Tibial artery (tissue), 4 donors: ENCODE measurements at regions not wholly inside any gene's neighbourhood (a gene's known extent, or its start where the extent isn't known, plus 50 kb on each side); places are given as distances from the start of the nearest gene placed in this dataset.

Source experiments
- DNase-seq, 2 donors: peaks; one replicate each; pipeline ENCODE4 v3.0.0-alpha.2; 2019
- H3K27ac ChIP-seq, 2 donors: fragments of 200-600 bp; sonication (generic) in 1 of 2; 1 replicate in 1 of 2; 2 replicates in 1 of 2; pipeline ENCODE4 v1.5.1; 2018 to 2019; ENCODE audit warnings: mild to moderate bottlenecking in 1 of 2
- H3K27me3 ChIP-seq, 2 donors: fragments of 200-600 bp; sonication (generic) in 1 of 2; one replicate each; pipeline versions ENCODE4 v1.5.1 to v1.6.0; 2016 to 2019
- H3K36me3 ChIP-seq, 3 donors: fragments of 200-600 bp; sonication (generic) in 2 of 3; one replicate each; pipeline ENCODE4 v1.5.1; 2016 to 2019; ENCODE audit warnings: mild to moderate bottlenecking in 2 of 3
- H3K4me1 ChIP-seq, 4 donors: fragments of 200-600 bp; sonication (generic) in 2 of 4; 1 replicate in 3 of 4; 2 replicates in 1 of 4; pipeline ENCODE4 v1.5.1; 2016 to 2019
- H3K4me3 ChIP-seq, 2 donors: fragments of 200-600 bp; sonication (generic) in 1 of 2; 1 replicate in 1 of 2; 2 replicates in 1 of 2; pipeline ENCODE4 v1.5.1; 2018 to 2019; ENCODE audit warnings: mild to moderate bottlenecking in 2 of 2
- H3K9me3 ChIP-seq, 3 donors: fragments of 200-600 bp; sonication (generic) in 1 of 3; one replicate each; pipeline ENCODE4 v1.5.1; 2016 to 2019
- intact Hi-C: fragments of 100-400 bp; cut with DNase I; formaldehyde crosslinking; loops from one replicate; pipeline ENCODE4 v1.15.0; 2023; ENCODE audit warnings: low total_unique reads
- TF ChIP-seq, protein P1 (sequence below), 2 experiments: fragments of 200-600 bp in 1 of 2; fragments of 450-650 bp in 1 of 2; IDR thresholded peaks; one replicate each; pipeline ENCODE4 v1.5.1; 2017 to 2019; ENCODE audit warnings: antibody characterized with exemption in 2 of 2, mild to moderate bottlenecking in 1 of 2, moderate library complexity in 1 of 2

- Histone ChIP-seq H3K4me1 (no peaks in the 10 kb centered on the region), H3K9me3 (no peaks in the 10 kb centered on the region)
- intact Hi-C loops, result no loop called here
Observed at GRCh38 chr13:90898811-90899210, 448.7 kb upstream of the MIR17HG start.

DNA sequence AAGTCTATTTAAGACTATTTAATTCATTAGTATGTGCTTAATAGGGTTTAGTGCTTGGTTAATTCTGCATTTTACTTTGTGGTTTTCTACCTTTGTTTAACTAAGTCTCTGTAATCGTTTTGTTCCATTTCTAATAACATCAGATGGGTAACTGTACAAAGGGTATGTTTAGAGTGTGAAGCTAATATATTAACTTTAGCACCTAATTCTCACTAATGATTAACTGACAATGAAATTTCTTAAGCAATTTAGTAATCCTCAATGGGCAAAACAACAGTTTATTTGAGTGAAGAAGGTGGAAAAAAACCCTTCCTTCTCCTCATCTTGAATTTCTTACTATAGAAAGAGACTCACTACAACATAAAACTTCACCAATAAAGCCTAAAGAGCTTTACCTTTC is 448.1 kb upstream of the MIR17HG start:
- TF ChIP-seq, protein P1, sequence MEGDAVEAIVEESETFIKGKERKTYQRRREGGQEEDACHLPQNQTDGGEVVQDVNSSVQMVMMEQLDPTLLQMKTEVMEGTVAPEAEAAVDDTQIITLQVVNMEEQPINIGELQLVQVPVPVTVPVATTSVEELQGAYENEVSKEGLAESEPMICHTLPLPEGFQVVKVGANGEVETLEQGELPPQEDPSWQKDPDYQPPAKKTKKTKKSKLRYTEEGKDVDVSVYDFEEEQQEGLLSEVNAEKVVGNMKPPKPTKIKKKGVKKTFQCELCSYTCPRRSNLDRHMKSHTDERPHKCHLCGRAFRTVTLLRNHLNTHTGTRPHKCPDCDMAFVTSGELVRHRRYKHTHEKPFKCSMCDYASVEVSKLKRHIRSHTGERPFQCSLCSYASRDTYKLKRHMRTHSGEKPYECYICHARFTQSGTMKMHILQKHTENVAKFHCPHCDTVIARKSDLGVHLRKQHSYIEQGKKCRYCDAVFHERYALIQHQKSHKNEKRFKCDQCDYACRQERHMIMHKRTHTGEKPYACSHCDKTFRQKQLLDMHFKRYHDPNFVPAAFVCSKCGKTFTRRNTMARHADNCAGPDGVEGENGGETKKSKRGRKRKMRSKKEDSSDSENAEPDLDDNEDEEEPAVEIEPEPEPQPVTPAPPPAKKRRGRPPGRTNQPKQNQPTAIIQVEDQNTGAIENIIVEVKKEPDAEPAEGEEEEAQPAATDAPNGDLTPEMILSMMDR (IDR thresholded peaks at IDR 0.05), result no peak
- Histone ChIP-seq H3K27ac (no peak overlapping the region), H3K4me1 (no peaks in the 10 kb centered on the region), H3K27me3 (no peaks in the 10 kb centered on the region), H3K36me3 (no peaks in the 10 kb centered on the region), H3K4me3 (no peak overlapping the region), H3K9me3 (no peaks in the 10 kb centered on the region)
- no peak for DNase-seq
- intact Hi-C loops, result no loop called here

More at GRCh38 chr13:90898811-90899210, 448.7 kb upstream of the MIR17HG start:
- H3K27me3 ChIP-seq, result no peaks in the 10 kb centered on the region
- TF ChIP-seq, protein P1 (IDR thresholded peaks at IDR 0.05), result no peak
- H3K36me3 ChIP-seq, result no peaks in the 10 kb centered on the region
- no peak for DNase-seq
- no peak overlapping the region for H3K27ac ChIP-seq
- H3K4me3 ChIP-seq, result no peak overlapping the region

DNA sequence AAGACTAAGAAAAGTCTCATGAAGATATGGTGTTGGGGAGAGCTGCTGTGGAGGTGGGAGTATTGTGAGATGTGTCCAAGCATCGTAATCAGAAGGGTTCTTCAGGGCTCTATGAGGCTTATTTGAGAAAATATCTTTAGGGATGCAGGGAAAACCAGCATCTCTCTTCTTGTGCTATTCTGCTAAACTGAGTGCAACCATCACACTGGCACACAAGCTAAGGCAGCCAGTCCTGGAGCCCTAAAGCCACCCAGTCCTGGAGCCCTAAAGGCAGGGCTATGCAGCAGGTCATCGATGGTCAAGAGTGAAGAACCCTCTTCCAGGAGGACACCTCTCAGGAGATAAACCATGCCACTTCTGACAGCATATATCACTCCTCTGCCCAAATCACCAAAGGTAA is 445.2 kb upstream of the MIR17HG start:
- Histone ChIP-seq H3K4me1 (no peaks in the 10 kb centered on the region), H3K27me3 (no peaks in the 10 kb centered on the region), H3K4me3 (no peak overlapping the region), H3K27ac (no peak overlapping the region), H3K9me3 (peaks cover 0 to 4% (median 0%) of the 10 kb centered on the region in 3 donors), H3K36me3 (no peaks in the 10 kb centered on the region)
- intact Hi-C loops, result no loop called here
- TF ChIP-seq, protein P1 (IDR thresholded peaks at IDR 0.05), result no peak
- DNase-seq, result no peak

DNA sequence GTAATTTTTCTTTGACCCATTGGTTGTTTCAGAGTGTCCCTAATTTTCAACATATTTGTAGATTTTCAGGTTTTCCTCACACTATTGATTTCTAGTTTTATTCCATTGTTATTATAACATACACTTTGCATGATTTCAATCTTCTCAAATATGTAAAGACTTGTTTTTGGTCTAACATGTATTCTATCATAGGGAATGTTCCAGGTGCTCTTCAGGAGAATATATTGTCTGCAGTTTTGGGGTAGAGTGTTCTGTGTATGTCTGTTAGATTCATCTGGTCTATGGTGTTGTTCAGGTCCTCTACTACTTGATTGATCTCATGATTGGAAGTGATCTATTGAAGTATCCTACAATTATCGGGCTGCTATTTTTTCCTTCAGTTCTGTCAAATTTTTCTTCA is 440.9 kb upstream of the MIR17HG start:
- TF ChIP-seq, protein P1 (IDR thresholded peaks at IDR 0.05), result no peak
- Histone ChIP-seq H3K27ac (no peak overlapping the region), H3K9me3 (peaks cover 0 to 4% (median 0%) of the 10 kb centered on the region in 3 donors), H3K4me3 (no peak overlapping the region), H3K36me3 (no peaks in the 10 kb centered on the region), H3K4me1 (no peaks in the 10 kb centered on the region), H3K27me3 (no peaks in the 10 kb centered on the region)
- intact Hi-C loops, result no loop called here
- no peak for DNase-seq

- TF ChIP-seq, protein P1 (IDR thresholded peaks at IDR 0.05), result no peak
- Histone ChIP-seq H3K27ac (no peak overlapping the region), H3K4me3 (no peak overlapping the region), H3K27me3 (no peaks in the 10 kb centered on the region), H3K4me1 (no peaks in the 10 kb centered on the region), H3K36me3 (no peaks in the 10 kb centered on the region), H3K9me3 (peaks cover 0 to 4% (median 0%) of the 10 kb centered on the region in 3 donors)
- no peak for DNase-seq
- intact Hi-C loops, result no loop called here
Observed at GRCh38 chr13:90908792-90909191, 438.7 kb upstream of the MIR17HG start.

DNA sequence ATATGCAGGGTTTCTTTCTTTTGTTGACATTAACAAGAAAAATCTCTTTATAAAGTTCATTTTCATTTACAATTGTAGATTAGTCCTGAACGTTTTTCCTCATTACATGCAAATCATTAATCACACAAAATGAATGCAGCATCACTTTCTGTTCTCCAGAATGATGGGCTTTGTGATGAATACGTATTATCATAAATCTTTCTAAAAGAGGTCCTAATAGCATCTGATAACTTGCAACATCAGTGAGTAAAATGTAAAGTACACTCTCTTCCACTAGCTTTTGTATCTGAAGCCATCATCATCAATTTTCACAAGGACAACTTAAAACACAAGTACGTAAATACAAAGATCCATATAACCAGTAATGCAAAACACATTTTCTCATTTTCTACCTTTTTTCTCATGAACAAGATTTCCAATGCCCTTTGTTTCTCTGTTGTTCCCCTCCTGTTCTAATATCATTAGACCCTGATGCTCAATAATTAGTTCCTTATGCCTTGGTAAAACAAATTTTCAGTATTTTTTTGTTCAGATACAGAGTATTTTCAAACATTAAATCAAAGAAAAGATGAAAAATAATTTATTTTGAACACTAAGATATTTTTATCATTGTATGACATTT is 437.4 kb upstream of the MIR17HG start:
- no peaks in the 10 kb centered on the region for H3K36me3 ChIP-seq
- H3K4me1 ChIP-seq, result no peaks in the 10 kb centered on the region
- no peak overlapping the region for H3K27ac ChIP-seq
- intact Hi-C loops, result no loop called here
- no peaks in the 10 kb centered on the region for H3K27me3 ChIP-seq
- H3K4me3 ChIP-seq, result no peak overlapping the region
- no peak for DNase-seq
- TF ChIP-seq, protein P1 (IDR thresholded peaks at IDR 0.05), result no peak
- H3K9me3 ChIP-seq, result peaks cover 0 to 4% (median 0%) of the 10 kb centered on the region in 3 donors
